BE2C (cell line): ENCODE measurements at regions not wholly inside any gene's neighbourhood (a gene's known extent, or its start where the extent isn't known, plus 50 kb on each side); places are given as distances from the start of the nearest gene placed in this dataset.
A peak's percentile ranks its signal among the peaks of the same experiment; 100 is the strongest.

ENCODE experiments used
- DNase-seq: peaks from one replicate; pipeline ENCODE4 v3.0.0-alpha.2; 2020
- H3K27me3 ChIP-seq: fragments of 250-450 bp; sonication (Bioruptor Pico); 2 replicates; pipeline ENCODE4 v1.5.1; 2020; ENCODE audit warnings: mild to moderate bottlenecking
- H3K36me3 ChIP-seq: fragments of 250-450 bp; sonication (Bioruptor Pico); 2 replicates; pipeline ENCODE4 v1.5.1; 2020; ENCODE audit warnings: mild to moderate bottlenecking
- H3K4me1 ChIP-seq: fragments of 250-450 bp; sonication (Bioruptor Pico); 2 replicates; pipeline ENCODE4 v1.5.1; 2020
- H3K4me3 ChIP-seq: 2 replicates; pipeline ENCODE4 v1.5.1; 2011; ENCODE audit warnings: low read depth, low read length
- H3K9me3 ChIP-seq: fragments of 250-450 bp; sonication (Bioruptor Pico); 2 replicates; pipeline ENCODE4 v1.5.1; 2020
- CTCF ChIP-seq: IDR thresholded peaks from 2 replicates; pipeline ENCODE4 v1.5.1; 2012; ENCODE audit warnings: mild to moderate bottlenecking, low read depth, low read length

- Histone ChIP-seq H3K36me3 (no peaks in the 10 kb centered on the region), H3K9me3 (no peaks in the 10 kb centered on the region), H3K27me3 (no peaks in the 10 kb centered on the region), H3K4me3 (no peak overlapping the region), H3K4me1 (no peaks in the 10 kb centered on the region)
- peak; percentile 31 for DNase-seq
- TF ChIP-seq CTCF = peak; percentile 18; the same call in 1 of the 2 replicates
These were observed 234.4 kb upstream of the FOXD3 start for GRCh38 chr1:63087966-63088365.

DNA sequence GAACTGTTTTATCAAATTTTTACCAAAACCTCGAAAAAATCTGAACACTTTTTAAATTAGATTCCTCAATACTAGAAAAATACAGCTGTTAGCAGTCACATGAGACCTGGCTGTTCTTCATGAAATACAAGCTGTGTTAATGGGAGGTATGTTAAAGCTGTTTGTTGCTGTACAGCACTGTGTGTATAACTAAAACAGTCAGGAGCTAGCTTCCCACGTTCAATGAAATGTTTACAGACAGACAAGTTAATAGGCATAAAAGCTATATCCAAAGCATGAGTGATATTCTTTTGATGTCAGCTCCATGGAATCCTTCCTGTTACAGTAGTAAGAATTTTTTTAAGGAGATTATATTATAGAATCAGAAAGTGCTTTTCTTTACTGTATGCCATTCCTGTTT, 223.2 kb upstream of the FOXD3 start:
- no peak for TF ChIP-seq CTCF
- Histone ChIP-seq H3K27me3 (no peaks in the 10 kb centered on the region), H3K9me3 (no peaks in the 10 kb centered on the region), H3K4me3 (no peak overlapping the region), H3K36me3 (no peaks in the 10 kb centered on the region), H3K4me1 (no peaks in the 10 kb centered on the region)
- DNase-seq = no peak

GRCh38 chr1:63101336-63101735, 221.0 kb upstream of the FOXD3 start:
- Histone ChIP-seq H3K27me3 (no peaks in the 10 kb centered on the region), H3K9me3 (no peaks in the 10 kb centered on the region), H3K36me3 (no peaks in the 10 kb centered on the region), H3K4me1 (no peaks in the 10 kb centered on the region), H3K4me3 (no peak overlapping the region)
- no peak for DNase-seq
- no peak for TF ChIP-seq CTCF

- H3K36me3 ChIP-seq = no peaks in the 10 kb centered on the region
- TF ChIP-seq CTCF = no peak
- no peaks in the 10 kb centered on the region for H3K9me3 ChIP-seq
- H3K4me1 ChIP-seq = no peaks in the 10 kb centered on the region
- DNase-seq = no peak
- no peak overlapping the region for H3K4me3 ChIP-seq
- no peaks in the 10 kb centered on the region for H3K27me3 ChIP-seq
These were observed 218.7 kb upstream of the FOXD3 start for GRCh38 chr1:63103682-63104081.

DNA sequence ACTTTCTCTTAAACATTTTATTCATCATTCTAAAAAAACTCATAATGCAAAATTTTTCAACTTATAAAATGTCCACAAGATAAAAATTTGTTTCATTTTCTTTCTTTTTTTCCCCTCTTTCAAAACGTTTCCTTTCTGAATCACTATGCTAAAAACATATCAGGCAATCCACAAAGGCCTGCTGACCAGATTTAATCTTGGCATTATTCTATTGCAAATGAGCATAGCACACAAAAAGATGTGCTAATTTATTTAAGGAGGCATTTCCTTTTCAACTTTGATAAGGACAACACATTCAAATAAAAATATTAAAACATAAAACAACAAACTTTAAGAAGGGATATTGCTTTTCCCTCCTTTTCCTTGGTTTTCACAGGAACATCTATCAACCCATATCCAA, 215.3 kb upstream of the FOXD3 start:
- Histone ChIP-seq H3K9me3 (no peaks in the 10 kb centered on the region), H3K4me1 (no peaks in the 10 kb centered on the region), H3K27me3 (no peaks in the 10 kb centered on the region; the same call in 1 of the 2 replicates), H3K36me3 (no peaks in the 10 kb centered on the region), H3K4me3 (no peak overlapping the region)
- no peak for DNase-seq
- TF ChIP-seq CTCF = no peak

GRCh38 chr1:63108206-63108605, 214.2 kb upstream of the FOXD3 start:
- H3K4me3 ChIP-seq = no peak overlapping the region
- H3K9me3 ChIP-seq = no peaks in the 10 kb centered on the region
- no peaks in the 10 kb centered on the region for H3K36me3 ChIP-seq
- no peak for TF ChIP-seq CTCF
- DNase-seq = no peak
- no peaks in the 10 kb centered on the region; the same call in 1 of the 2 replicates for H3K27me3 ChIP-seq
- no peaks in the 10 kb centered on the region for H3K4me1 ChIP-seq
